PC-9 (cell line): ENCODE measurements at regions not wholly inside any gene's neighbourhood (a gene's known extent, or its start where the extent isn't known, plus 50 kb on each side); places are given as distances from the start of the nearest gene placed in this dataset.

Source experiments
- BruUV-seq: library from RNA; stranded (reverse); fragments of 400-500 nt; replicated peaks from 2 replicates; lab custom pipeline; 2021; lab: Mats Ljungman, UMichigan
- CTCF ChIA-PET: fragments of 300-600 bp; sonication (Branson Sonifier 250); formaldehyde crosslinking; loops from one replicate; lab custom pipeline; 2022; ENCODE audit warnings: antibody characterized with exemption; lab: Charles Lee
- POLR2A ChIA-PET: fragments of 300-600 bp; sonication (Branson Sonifier 250); formaldehyde crosslinking; loops from one replicate; lab custom pipeline; 2022; ENCODE audit warnings: antibody characterized with exemption; ENCODE audit not compliant: unreplicated experiment; lab: Charles Lee
- DNase-seq, 2 experiments: peaks; one replicate each; pipeline versions ENCODE4 v3.0.0 to v3.0.0-alpha.2; 2015 to 2022; ENCODE audit warnings: mixed read lengths in 1 of 2
- H2AFZ ChIP-seq: fragments of 200-600 bp; sonication (generic); 2 replicates; pipeline ENCODE4 v1.8.1; 2017; ENCODE audit warnings: antibody characterized with exemption
- H3F3A ChIP-seq: fragments of 200-600 bp; sonication (generic); 2 replicates; pipeline ENCODE4 v1.8.1; 2017; ENCODE audit warnings: antibody characterized with exemption, mild to moderate bottlenecking, low read depth; ENCODE audit not compliant: insufficient read depth
- H3K27ac ChIP-seq: fragments of 200-600 bp; sonication (generic); 2 replicates; pipeline ENCODE4 v1.6.1; 2016; ENCODE audit warnings: mixed run types
- H3K27me3 ChIP-seq: fragments of 200-600 bp; sonication (generic); 2 replicates; pipeline ENCODE4 v1.6.1; 2016; ENCODE audit warnings: low read depth, mixed run types; ENCODE audit not compliant: insufficient read depth
- H3K36me3 ChIP-seq: fragments of 200-600 bp; sonication (generic); 2 replicates; pipeline ENCODE4 v1.6.1; 2016; ENCODE audit warnings: low read depth, mixed run types
- H3K4me1 ChIP-seq: fragments of 200-600 bp; sonication (generic); replicated peaks from 2 replicates; pipeline ENCODE4 v1.6.1; 2016; ENCODE audit warnings: mixed run types; ENCODE audit not compliant: insufficient read depth
- H3K4me2 ChIP-seq: fragments of 200-600 bp; sonication (generic); 2 replicates; pipeline ENCODE4 v1.6.1; 2017; ENCODE audit warnings: mixed run types
- H3K4me3 ChIP-seq: fragments of 200-600 bp; sonication (generic); 2 replicates; pipeline ENCODE4 v1.6.1; 2016; ENCODE audit warnings: mixed run types
- H3K79me2 ChIP-seq: fragments of 200-600 bp; sonication (generic); 2 replicates; pipeline ENCODE4 v1.6.1; 2017; ENCODE audit warnings: low read depth, mixed run types
- H3K9me2 ChIP-seq: fragments of 200-600 bp; sonication (generic); 2 replicates; pipeline ENCODE4 v1.8.1; 2017; ENCODE audit warnings: mild to moderate bottlenecking; ENCODE audit not compliant: insufficient read depth
- H3K9me3 ChIP-seq: fragments of 200-600 bp; sonication (generic); 2 replicates; pipeline ENCODE4 v1.8.1; 2016; ENCODE audit warnings: low read depth; ENCODE audit not compliant: insufficient read depth
- H4K20me1 ChIP-seq: fragments of 200-600 bp; sonication (generic); 2 replicates; pipeline ENCODE4 v1.8.1; 2017; ENCODE audit not compliant: insufficient read depth
- EZH2 ChIP-seq: fragments of 200-600 bp; sonication (generic); IDR thresholded peaks from 2 replicates; pipeline ENCODE4 v1.8.0; 2017; ENCODE audit warnings: antibody characterized with exemption, low read depth
- intact Hi-C: fragments of 100-400 bp; cut with micrococcal nuclease; formaldehyde crosslinking; loops from one replicate; pipeline ENCODE4 v1.10.0; 2022; ENCODE audit not compliant: unreplicated experiment
- TF ChIP-seq, protein P1 (sequence below): fragments of 200-600 bp; sonication (generic); conservative IDR thresholded peaks from 2 replicates; pipeline ENCODE4 v1.6.1; 2017; ENCODE audit warnings: mixed run types, antibody characterized with exemption, mild to moderate bottlenecking, moderate library complexity

- no peaks in the 10 kb centered on the region for H4K20me1 ChIP-seq
- DNase-seq = no peak
- no peaks in the 10 kb centered on the region for H3K9me2 ChIP-seq
- no peaks in the 10 kb centered on the region for H3K36me3 ChIP-seq
- H3K9me3 ChIP-seq = no peaks in the 10 kb centered on the region
- H3K27me3 ChIP-seq = peaks cover 34% of the 10 kb centered on the region
- ChIA-PET POLR2A (no interaction called here), CTCF (no interaction called here)
- TF ChIP-seq, protein P1, sequence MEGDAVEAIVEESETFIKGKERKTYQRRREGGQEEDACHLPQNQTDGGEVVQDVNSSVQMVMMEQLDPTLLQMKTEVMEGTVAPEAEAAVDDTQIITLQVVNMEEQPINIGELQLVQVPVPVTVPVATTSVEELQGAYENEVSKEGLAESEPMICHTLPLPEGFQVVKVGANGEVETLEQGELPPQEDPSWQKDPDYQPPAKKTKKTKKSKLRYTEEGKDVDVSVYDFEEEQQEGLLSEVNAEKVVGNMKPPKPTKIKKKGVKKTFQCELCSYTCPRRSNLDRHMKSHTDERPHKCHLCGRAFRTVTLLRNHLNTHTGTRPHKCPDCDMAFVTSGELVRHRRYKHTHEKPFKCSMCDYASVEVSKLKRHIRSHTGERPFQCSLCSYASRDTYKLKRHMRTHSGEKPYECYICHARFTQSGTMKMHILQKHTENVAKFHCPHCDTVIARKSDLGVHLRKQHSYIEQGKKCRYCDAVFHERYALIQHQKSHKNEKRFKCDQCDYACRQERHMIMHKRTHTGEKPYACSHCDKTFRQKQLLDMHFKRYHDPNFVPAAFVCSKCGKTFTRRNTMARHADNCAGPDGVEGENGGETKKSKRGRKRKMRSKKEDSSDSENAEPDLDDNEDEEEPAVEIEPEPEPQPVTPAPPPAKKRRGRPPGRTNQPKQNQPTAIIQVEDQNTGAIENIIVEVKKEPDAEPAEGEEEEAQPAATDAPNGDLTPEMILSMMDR = no peak
- TF ChIP-seq EZH2 = no peak
- no peak overlapping the region for H3K4me2 ChIP-seq
- BruUV-seq = no TSS peak
- H3K27ac ChIP-seq = no peak overlapping the region
- H2AFZ ChIP-seq = no peak overlapping the region
- intact Hi-C loops = no loop called here
- no peaks in the 10 kb centered on the region for H3F3A ChIP-seq
- no peaks in the 10 kb centered on the region for H3K79me2 ChIP-seq
- no peaks in the 10 kb centered on the region for H3K4me1 ChIP-seq
- H3K4me3 ChIP-seq = no peak overlapping the region
Measured at GRCh38 chr9:90060256-90060655, 455.4 kb downstream of the GADD45G start.

DNA sequence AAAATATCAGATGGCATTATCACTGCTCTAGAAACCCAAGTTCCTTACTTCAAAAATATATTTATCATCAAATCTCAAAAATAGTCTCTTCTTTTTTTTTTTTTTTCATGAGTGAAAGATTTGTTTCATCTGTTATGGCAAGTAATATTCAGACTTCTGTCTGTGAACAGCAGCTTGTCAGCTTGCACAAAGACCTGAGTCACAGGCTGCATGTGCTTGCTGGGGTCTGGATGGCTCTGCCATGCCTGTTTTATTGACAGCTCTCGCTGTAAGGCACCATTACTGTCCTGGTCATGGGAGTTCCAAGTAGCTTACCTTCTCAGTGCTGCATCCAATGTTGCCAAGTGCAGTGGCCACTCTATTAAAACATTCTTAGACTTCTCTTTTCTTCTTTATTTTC lies 456.4 kb downstream of the GADD45G start:
- intact Hi-C loops = no loop called here
- Histone ChIP-seq H3K79me2 (no peaks in the 10 kb centered on the region), H3K9me3 (no peaks in the 10 kb centered on the region), H3K36me3 (no peaks in the 10 kb centered on the region), H4K20me1 (no peaks in the 10 kb centered on the region), H3K4me3 (no peak overlapping the region), H3K9me2 (no peaks in the 10 kb centered on the region), H3F3A (no peaks in the 10 kb centered on the region), H3K4me2 (no peak overlapping the region), H3K4me1 (no peaks in the 10 kb centered on the region), H3K27ac (no peak overlapping the region), H2AFZ (no peak overlapping the region), H3K27me3 (peaks cover 40% of the 10 kb centered on the region)
- ChIA-PET CTCF (no interaction called here), POLR2A (no interaction called here)
- no TSS peak for BruUV-seq
- no peak for DNase-seq
- no peak for TF ChIP-seq EZH2
- TF ChIP-seq, protein P1 = no peak

DNA sequence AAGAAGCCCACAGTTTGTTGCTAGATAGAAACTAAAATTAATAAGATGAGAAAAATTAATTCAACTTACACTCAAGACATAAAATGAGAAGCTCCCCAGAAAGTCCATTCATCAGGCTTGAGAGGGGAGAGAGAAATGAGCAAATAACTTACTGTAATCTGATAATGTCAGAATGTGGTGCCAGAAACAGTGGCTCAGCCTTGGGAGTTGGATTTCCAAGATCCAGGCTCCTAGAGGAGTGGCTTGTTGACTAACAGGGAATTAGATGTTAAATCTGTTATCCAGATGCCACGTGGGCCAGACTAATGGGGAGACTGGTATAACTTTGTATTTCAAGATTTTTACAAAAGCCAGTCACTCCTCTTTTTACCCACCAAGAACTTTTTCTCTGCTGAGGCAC lies 458.2 kb downstream of the GADD45G start:
- no peak for DNase-seq
- TF ChIP-seq, protein P1 = no peak
- TF ChIP-seq EZH2 = no peak
- Histone ChIP-seq H3K27me3 (peaks cover 53% of the 10 kb centered on the region), H3K4me2 (no peak overlapping the region), H3K9me3 (no peaks in the 10 kb centered on the region), H3K9me2 (no peaks in the 10 kb centered on the region), H3F3A (no peaks in the 10 kb centered on the region), H3K4me1 (no peaks in the 10 kb centered on the region), H3K36me3 (no peaks in the 10 kb centered on the region), H4K20me1 (no peaks in the 10 kb centered on the region), H3K4me3 (no peak overlapping the region), H3K79me2 (no peaks in the 10 kb centered on the region), H2AFZ (no peak overlapping the region), H3K27ac (no peak overlapping the region)
- no TSS peak for BruUV-seq
- ChIA-PET CTCF (no interaction called here), POLR2A (no interaction called here)
- intact Hi-C loops = loop anchor here (1.0 kb wide), 1 partner anchor 10 kb away; no protein-coding TSS in a partner anchor
